HG02943 (cell line): ENCODE measurements at regions not wholly inside any gene's neighbourhood (a gene's known extent, or its start where the extent isn't known, plus 50 kb on each side); places are given as distances from the start of the nearest gene placed in this dataset.
"Not testable (repeated sequence)": the region's sequence is repeated elsewhere in the genome, so short reads cannot be mapped to it uniquely, and the experiment has no call there.

ENCODE experiments used
- ATAC-seq: cut with Tn5 transposase; IDR thresholded peaks from one replicate; pipeline ENCODE4 v1.9.1; 2021; ENCODE audit warnings: mild to moderate bottlenecking, low read depth, moderate library complexity; ENCODE audit not compliant: unreplicated experiment

DNA sequence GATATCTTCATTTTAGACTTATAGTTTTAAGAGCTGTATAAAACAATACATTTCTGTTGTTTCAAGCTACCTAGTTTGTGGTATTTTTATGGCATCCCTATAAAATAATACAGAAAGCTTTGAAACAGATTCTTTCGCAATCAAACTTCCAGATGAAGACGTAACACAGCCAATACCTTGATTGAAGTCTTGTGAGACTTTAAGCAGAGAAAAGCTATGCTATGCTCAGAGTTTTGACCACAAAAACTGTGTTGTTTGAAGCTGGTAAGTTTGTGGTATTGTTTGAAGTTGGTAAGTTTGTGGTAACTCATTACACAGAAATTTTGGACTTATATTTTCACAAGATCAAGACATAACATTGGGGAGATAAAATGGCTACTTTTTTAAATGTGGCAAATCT is 201.8 kb upstream of the UGT8 start:
- no peak for ATAC-seq

DNA sequence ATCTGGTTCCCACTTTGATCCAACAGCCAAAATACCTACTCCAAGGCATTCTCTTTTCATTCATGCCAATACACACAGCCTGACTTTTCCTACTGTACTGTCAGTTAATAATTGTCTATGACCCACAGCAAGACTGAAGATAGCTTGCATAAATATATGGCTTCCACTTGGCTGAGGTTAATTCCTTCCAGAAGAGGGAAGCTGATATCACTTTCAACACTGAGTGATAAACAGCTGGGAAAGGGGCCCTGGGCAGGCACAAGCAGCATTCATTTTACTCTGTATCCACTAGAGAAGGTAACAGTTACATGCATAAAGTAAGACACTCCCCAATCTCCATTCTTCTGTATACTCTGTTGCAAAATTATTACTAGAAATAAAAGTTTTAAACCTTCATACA is 200.2 kb upstream of the UGT8 start:
- no peak for ATAC-seq

DNA sequence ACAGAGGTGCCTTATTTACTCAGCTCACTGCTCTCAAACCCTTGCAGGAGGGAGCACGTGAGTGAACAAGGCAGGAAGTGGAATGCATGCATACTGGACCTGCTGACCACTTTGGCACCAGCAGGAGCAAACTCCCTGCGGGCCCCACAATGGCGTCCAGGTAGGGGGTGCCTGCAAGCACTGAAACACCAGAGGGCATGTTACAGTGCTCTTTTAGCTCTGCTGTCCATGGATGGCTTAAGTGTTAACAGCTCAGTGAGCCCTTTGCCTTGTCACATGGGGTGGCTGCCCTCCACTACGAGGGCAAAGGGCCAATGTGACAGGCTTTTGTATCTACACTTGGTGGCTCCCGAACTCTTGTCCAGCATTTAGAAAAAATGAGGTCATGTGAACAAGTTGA is 199.5 kb upstream of the UGT8 start:
- no peak for ATAC-seq

DNA sequence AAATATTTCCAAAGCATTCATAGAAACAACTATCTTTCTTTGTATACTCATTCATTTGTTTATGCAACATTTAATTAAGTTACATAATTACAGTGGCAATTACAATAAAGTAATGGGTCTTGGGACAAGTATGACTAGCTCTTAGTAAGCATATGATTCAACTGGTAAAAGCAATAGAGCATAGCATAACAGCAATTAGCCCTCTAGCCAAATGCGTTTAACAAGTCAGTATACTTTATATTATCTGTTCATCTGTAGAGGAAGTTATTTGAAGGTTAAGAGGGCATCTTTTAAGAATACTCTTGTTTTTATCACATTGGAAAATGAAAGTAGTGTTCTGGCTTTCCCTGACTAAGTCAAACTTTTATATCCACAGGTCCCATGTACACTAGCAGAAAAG is 198.1 kb upstream of the UGT8 start:
- ATAC-seq, result no peak

DNA sequence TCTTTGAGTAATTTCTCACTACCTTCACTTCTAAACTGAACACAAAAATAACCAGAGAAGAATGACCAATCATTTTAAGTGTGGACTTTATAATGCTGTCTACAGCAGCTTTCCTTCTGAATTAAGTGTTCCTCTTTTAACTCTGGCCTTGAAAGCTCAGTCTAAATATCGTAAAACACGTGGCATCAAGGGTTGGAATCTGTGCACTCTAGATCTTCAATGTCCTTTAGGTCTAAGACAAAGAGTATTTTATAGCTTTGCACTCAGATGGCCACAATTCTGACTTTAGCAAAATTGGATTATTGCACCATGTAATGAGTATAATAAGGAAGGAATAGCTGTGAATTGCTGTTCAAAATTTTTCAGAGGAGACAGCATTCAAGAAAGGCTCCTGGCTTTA is 197.1 kb upstream of the UGT8 start:
- no peak for ATAC-seq

DNA sequence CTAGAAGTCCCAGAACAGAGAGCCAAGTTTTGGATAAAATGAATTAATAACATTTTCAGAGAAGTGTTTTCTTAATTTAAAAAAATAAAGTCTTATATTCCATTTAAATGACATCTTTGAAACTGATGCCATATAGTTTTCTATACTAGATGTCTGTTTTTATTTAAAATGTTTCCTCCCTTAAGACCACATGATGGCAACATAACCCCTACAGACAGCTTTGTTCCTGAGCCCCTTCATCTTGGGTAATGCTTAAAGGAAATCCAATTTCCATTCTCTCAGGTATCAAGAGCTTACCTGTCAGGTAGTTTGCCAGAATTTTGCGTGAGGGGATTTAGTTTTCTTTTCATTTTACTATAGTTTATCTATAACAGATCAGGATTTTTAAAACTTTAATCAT is 181.4 kb upstream of the UGT8 start:
- no peak for ATAC-seq

DNA sequence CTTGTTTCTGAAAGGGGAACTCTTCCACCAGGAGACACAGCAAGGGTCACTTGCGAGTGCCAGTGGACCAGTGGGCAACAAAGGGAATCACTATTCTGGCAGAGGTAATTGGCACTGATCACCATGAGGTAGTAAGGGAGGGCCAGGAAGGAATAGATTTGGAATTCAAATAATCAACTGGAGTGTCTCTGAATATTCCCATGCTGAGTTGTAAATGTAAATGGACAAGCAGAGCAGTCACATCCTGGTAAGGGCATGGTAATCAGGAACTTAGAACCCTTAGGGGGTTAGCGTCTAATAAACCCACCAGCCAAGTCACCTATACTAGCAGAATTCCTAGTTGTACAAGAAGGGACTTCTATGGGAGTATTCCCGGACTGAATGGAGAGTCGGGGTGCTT is 178.5 kb upstream of the UGT8 start:
- ATAC-seq, result no peak

DNA sequence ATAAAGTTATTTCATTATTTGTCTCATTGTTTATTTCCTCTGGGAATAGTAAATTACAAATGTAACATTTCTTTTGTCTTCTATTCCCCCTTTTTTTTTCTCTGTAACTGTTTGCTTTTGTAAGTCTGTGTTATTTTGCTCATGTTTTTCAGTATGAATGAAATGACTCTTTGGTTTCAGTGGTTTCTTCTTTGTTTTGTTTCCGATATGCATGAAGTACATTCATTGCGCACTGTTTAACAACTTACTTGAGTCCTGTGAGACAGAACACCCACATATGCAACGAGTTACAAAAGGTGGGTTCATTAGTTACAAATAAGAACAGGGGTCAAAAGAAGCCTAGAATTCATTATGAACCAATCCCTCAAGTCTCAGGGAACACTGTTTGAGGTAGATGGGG is 175.0 kb upstream of the UGT8 start:
- ATAC-seq, result peak; percentile 71

DNA sequence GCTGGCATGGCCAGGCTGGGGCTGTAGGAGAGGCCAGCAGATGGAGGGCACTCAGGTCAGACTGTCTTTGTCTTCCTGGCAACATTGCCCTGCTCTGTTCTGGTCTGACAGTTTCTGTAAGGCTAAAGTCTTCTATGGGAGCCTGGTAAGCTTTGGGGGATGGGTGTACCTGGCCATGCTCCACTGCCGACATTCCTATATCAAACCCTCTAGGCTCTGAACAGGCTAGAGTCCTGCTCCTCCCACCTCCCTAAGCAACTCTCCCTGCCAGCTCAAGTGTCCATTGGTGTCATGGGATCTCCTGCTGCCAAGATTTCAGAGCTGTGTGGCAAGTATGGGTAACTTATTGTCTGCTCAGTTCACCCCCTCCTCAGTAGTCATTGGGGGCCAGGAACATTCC is 163.5 kb upstream of the UGT8 start:
- no peak for ATAC-seq

DNA sequence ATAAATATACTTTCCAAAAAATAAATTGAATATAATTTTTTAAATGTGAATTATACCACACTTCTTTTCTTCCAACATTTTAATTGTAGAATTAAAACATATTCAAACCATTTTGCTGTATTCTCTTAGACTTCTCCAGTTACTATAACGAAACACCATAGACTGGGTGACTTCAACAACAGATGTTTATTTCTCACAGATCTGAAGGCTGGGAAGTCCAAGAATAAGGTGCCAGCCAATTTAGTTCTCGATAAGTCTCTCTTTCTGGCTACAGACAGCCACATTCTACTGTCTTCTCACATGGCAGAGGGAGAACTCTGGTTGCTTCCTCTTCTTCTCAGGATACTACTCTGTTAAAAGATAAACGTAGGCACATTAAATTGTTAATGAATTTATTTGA is 155.8 kb upstream of the UGT8 start:
- no peak for ATAC-seq

DNA sequence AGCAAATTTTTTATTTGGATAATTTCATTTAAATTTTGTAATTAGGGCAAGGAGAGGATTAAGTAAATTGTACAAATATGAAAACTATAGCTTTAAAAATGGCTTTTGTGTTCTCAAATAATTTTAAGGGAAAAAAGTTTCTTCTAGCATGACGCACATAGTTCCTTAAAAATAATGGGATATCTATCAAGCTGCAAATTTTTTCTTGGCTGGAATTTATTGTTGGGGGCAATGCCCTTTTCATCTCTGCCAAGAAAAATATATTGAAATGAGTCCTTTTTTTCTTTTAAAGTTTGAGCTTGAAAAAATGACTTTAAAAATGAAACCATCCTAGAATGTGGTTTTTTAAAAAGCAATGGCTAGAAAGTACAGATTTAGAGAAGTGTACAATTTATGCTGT is 154.4 kb upstream of the UGT8 start:
- no peak for ATAC-seq

DNA sequence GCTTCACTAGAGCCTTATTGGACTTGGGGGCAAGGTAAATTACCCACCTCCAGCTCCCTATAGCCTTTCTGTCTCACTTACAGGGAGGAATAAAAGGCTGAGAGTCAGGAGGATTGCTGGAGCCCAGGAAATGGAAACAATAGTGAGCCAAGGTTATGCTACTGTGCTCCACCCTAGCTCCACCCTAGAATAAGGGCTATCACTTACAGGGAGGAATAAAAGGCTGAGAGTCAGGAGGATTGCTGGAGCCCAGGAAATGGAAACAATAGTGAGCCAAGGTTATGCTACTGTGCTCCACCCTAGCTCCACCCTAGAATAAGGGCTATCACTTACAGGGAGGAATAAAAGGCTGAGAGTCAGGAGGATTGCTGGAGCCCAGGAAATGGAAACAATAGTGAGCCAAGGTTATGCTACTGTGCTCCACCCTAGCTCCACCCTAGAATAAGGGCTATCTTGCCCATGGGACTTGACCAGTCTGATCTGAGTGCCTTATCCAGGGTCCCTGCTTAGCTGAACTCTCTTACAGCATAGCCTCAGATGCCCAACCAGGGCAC is 150.6 kb upstream of the UGT8 start:
- not testable (repeated sequence) for ATAC-seq

DNA sequence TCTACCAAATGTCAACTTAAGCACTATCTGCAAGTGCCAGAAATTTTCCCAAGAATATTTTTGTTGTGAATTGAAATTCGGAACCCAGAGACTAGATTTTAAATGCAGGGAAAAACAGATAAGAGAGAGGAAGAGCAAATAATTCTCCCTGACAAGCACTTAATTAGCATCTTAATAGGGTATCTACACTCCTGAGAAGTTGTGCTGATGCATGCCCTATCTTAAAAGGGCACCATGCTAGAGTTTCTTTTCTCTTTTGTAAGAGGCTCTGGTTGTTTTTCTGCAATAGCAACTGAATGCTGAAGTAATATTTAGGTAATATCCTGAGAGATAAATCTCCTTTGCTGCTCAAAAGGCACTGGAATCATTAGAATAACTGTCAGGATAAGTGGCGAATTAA is 139.9 kb upstream of the UGT8 start:
- no peak for ATAC-seq

DNA sequence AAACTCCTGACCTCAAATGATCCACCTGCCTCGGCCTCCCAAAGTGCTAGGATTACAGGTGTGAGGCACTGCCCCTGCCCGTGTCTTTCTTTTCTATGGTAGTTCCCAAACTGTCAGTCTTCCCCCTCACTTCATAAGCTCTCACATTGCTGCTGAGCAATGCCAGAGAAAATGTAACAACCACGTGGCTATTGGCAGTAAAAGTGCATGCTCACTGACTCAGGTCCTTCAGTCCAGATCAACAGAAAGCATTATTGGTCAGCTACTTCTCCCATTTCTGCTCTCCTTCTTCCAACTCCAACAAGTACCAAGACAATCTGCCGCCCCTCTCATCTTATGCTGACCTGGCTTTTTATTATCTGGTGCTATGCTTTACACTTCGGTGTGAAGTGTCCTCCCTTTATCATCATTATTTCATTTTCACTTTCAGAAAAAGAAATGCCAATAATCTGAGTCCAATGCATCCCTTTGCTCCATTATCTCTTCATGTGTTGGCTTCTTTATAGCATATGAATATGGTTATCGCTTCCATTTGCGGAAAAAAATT is 133.8 kb upstream of the UGT8 start:
- ATAC-seq, result no peak

DNA sequence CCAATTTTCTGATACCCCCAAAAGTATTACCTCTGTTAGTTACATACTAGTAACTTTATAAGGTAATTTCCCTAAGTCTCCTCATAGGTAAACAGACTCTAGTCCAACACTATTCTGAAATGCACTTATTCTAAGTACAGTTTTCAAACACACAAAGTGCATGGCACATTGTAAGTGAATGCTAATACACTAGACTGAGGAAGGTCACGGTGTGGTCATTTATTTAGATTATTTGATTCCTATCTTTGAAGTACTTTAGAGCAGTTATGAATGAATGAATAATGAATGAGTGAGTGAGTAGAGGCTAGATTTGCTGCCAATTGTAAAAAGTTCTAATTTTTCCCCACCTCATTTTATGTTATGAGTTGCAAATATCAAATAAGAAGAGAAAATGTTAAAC is 132.8 kb upstream of the UGT8 start:
- no peak for ATAC-seq

DNA sequence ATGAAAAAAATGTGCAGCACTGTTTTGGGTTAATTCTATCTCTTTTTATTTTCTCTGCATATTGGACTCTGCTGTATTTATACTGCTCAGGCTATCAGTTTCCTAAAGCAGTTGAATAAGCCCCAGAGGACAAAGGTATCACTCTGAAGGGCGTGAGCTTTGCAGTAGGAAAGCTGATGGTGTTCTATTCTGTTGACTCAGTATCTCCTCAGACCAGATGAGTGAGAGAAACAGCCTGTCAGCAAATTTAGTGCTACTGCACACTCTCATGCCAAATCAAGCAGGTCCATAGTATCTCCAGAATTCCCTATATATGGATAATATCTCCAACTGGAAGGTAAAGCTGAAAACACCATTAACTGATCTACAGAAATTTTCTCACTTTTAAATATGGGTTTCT is 132.3 kb upstream of the UGT8 start:
- no peak for ATAC-seq

DNA sequence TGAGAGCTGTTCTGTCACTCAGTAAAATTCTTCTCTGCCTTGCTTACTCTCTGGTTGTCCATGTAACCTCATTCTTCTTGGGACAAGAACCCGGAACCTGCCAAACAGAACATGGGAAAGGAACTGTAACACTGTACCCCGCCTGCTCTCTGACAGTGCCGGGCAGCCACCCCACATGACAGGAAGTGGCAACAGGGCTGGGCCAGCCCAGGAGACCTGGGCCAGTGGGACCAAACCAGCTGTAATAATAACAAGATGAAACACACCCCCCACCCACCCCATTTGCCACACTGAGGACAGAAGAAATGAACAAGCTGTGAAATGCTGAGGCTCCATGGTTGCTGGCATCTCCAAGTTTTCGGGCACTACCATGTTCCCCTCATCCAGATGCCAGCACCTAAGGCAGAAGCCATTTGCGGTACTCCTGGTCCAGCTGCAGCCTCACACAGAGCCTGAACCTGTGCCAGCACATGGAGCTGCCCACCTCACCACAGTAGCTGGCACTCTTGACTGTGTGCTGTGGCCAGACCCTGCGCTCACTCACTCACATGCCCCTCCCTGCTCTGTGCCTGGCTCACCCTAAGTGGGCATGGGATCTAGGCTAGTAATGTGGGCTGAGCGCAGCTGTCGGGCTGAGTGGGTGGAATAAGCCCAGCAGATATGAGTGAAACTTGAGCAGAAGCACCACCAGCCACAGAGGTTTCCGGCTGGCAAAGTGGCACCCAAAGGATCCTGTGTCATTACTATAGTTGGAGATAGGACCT is 126.2 kb upstream of the UGT8 start:
- ATAC-seq, result no peak

DNA sequence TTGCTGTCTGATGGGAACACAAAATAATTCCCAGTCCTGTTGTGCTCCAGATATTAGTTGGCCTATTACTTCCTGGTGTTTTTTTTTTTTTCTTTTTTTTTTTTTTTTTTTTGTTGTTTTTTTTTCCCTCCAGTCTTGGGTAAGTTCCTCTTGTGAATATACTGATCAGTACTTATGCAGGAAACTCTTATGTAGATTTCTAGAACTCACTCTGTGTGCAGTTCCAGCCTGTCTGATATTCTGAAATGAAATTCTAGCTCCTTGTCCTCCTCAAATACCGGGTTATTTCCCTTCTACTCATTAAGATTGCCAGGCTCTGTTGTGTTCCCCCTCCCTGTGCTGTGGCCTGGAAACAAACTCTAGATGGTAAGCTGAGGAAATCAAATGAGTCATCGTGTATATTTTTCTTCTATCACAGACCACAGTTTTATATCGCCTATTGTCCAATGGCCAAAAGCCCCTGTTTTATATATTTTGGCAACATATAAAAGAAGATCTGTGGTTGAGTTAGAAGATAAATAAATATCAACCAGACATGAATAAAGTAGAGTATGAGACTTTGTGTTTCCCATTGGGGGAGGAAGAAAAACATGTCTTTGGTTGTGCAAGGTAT is 124.3 kb upstream of the UGT8 start:
- no peak for ATAC-seq

DNA sequence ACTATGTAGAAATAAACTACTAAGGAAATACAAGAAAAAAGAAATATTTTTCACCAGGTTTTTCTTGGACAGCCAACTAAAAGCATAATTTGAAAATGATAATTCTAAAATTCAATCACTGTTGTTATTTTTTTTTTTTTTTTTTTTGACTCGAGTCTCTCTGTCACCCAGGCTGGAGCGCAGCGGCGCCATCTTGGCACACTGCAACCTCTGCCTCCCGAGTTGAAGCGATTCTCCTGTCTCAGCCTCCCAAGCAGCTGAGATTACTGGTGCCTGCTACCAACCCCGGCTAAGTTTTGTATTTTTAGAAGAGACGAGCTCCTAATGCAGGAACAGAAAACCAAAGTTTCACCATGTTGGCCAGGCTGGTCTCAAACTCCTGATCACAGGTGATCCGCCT is 122.3 kb upstream of the UGT8 start:
- no peak for ATAC-seq

DNA sequence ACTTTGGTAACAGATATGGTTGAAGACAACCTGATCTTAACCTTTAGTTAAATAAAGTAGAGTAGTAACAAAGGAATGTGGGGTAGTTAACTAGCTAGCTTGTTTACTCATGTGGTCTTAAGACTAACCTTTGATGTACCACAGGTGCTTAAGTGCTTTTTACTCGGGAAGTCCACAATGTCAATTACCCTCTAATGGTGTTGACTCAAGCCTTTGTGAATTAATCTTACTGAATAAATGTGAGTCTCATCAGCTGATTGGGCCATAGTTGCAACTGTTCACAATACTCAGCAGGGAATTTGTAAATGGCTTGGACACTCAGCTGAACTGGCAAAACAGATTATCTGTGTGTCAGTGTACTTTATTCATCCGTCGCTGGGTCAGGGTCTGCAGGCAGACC is 119.0 kb upstream of the UGT8 start:
- ATAC-seq, result no peak

DNA sequence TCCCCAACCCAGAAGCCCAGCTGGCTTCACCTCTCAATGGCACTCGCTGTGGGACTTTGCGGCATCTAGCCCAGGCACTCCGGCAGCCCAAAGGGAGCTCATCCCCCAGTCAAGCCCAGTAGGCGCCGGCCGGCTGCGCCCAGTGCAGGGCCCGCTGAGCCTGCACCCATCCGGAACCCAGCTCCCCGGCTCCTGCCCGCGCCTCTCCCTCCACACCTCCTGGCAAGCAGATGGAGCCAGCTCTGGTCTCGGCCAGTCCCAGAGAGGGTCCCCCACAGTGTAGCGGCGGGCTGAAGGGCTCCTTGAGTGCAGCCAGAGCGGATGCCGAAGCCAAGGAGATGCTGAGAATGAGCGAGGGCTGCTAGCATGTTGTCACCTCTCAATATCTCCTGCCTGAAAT is 116.8 kb upstream of the UGT8 start:
- ATAC-seq, result no peak

DNA sequence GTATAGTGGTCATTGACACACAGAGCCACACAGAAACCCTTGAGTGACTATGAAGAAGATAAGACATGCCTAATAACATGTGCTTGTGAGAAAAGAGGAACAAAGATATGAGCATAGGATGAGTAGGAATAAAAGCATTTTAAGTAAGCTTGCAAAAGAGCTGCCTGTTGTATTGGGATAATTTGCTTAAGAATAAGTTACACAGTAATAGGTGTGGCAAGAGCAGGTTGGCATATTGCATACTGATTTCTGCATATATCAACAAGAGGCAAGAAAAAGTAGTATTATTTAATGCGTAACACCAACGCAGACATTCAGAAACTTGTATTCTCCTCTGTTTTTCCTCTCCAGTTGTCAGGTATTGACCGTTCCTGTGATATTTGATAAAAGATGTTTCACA is 111.5 kb upstream of the UGT8 start:
- ATAC-seq, result no peak
